Kidney capillary endothelial cell (primary cell): ENCODE measurements at regions not wholly inside any gene's neighbourhood (a gene's known extent, or its start where the extent isn't known, plus 50 kb on each side); places are given as distances from the start of the nearest gene placed in this dataset.

Experiments
- DNase-seq: peaks from one replicate; pipeline ENCODE4 v3.0.0-alpha.2; 2018; ENCODE audit warnings: low spot score

GRCh38 chr3:19093084-19093483, 55.2 kb upstream of the KCNH8 start:
- DNase-seq = no peak

- DNase-seq = no peak
Measured at GRCh38 chr3:19077388-19077787, 70.9 kb upstream of the KCNH8 start.

GRCh38 chr3:19075037-19075436, 73.3 kb upstream of the KCNH8 start:
- no peak for DNase-seq

GRCh38 chr3:19074257-19074900, 73.9 kb upstream of the KCNH8 start:
- DNase-seq = no peak

GRCh38 chr3:19073341-19074105, 74.8 kb upstream of the KCNH8 start:
- DNase-seq = no peak

GRCh38 chr3:19070325-19070724, 78.0 kb upstream of the KCNH8 start:
- DNase-seq = no peak

GRCh38 chr3:19065027-19065426, 83.3 kb upstream of the KCNH8 start:
- no peak for DNase-seq

GRCh38 chr3:19063936-19064335, 84.4 kb upstream of the KCNH8 start:
- DNase-seq = no peak

- no peak for DNase-seq
Measured at GRCh38 chr3:19060404-19060803, 87.9 kb upstream of the KCNH8 start.

- DNase-seq = no peak
Measured at GRCh38 chr3:19052874-19053273, 95.4 kb upstream of the KCNH8 start.

- DNase-seq = no peak
Measured at GRCh38 chr3:19046440-19046839, 101.9 kb upstream of the KCNH8 start.

- no peak for DNase-seq
Measured at GRCh38 chr3:19030522-19030839, 117.8 kb upstream of the KCNH8 start.

- no peak for DNase-seq
Measured at GRCh38 chr3:19029837-19030521, 118.3 kb upstream of the KCNH8 start.

- DNase-seq = no peak
Measured at GRCh38 chr3:19025441-19025840, 122.9 kb upstream of the KCNH8 start.

GRCh38 chr3:19022546-19022945, 125.8 kb upstream of the KCNH8 start:
- no peak for DNase-seq

- DNase-seq = no peak
Measured at GRCh38 chr3:19016851-19017250, 131.5 kb upstream of the KCNH8 start.

GRCh38 chr3:19013879-19014278, 134.4 kb upstream of the KCNH8 start:
- DNase-seq = no peak

GRCh38 chr3:19012846-19013245, 135.5 kb upstream of the KCNH8 start:
- no peak for DNase-seq

GRCh38 chr3:19002606-19003005, 145.7 kb upstream of the KCNH8 start:
- DNase-seq = no peak

- DNase-seq = no peak
Measured at GRCh38 chr3:18998069-18998468, 150.2 kb upstream of the KCNH8 start.

- no peak for DNase-seq
Measured at GRCh38 chr3:18992709-18993108, 155.6 kb upstream of the KCNH8 start.

GRCh38 chr3:18989237-18989795, 159.0 kb upstream of the KCNH8 start:
- DNase-seq = no peak

GRCh38 chr3:18988614-18989229, 159.6 kb upstream of the KCNH8 start:
- DNase-seq = no peak
